PFSK-1 (cell line): ENCODE measurements at regions not wholly inside any gene's neighbourhood (a gene's known extent, or its start where the extent isn't known, plus 50 kb on each side); places are given as distances from the start of the nearest gene placed in this dataset.

Source experiments
- FOXP2 ChIP-seq: optimal IDR thresholded peaks from 2 replicates; pipeline ENCODE3; 2011; ENCODE audit warnings: borderline replicate concordance, control low read depth, inconsistent platforms; ENCODE audit not compliant: insufficient read depth; ENCODE audit errors: extremely low read length, extremely low read depth
- POLR2AphosphoS5 ChIP-seq: IDR thresholded peaks from 2 replicates; pipeline ENCODE4 v1.6.1; 2012; ENCODE audit warnings: low read depth, mild to moderate bottlenecking, control low read depth, low read length, moderate library complexity
- SIN3A ChIP-seq: IDR thresholded peaks from 2 replicates; pipeline ENCODE4 v1.6.1; 2012; ENCODE audit warnings: mild to moderate bottlenecking, low read length, moderate library complexity, borderline replicate concordance; ENCODE audit not compliant: insufficient read depth
- TAF1 ChIP-seq: IDR thresholded peaks from 2 replicates; pipeline ENCODE4 v1.6.1; 2012; ENCODE audit warnings: low read length, control low read depth, borderline replicate concordance; ENCODE audit not compliant: insufficient read depth
- TF ChIP-seq, protein P1 (sequence below), 2 experiments: IDR thresholded peaks; 2 replicates each; pipeline versions ENCODE4 v1.6.1 to v1.8.0; 2011 to 2012; ENCODE audit warnings: low read depth in 2 of 2, low read length in 2 of 2, control low read depth in 1 of 2, inconsistent platforms in 1 of 2, mild to moderate bottlenecking in 1 of 2, moderate library complexity in 1 of 2; ENCODE audit not compliant: insufficient read depth in 1 of 2

DNA sequence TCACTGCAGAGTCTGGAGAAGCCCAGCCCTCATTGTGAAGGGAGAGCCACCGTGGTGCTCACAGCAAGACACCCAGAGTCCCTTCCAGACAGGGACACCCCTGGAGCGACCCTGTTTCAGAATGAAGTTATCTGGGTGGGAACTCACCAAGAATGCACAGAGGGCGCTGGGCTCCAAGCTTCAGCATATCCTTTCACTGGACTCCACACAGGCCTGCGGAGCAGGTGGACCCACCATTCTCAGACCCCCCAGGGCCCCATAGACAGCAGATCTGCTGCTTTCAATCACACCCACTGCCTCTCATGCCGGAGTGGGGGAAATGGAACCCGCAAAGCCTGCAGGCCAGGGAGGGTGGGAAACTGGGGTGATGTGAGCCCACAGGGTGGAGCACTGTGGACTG lies 87.8 kb downstream of the RRM2 start:
- no peak for TF ChIP-seq TAF1
- TF ChIP-seq POLR2AphosphoS5, result no peak
- no peak for TF ChIP-seq SIN3A
- TF ChIP-seq FOXP2, result no peak
- TF ChIP-seq, protein P1, sequence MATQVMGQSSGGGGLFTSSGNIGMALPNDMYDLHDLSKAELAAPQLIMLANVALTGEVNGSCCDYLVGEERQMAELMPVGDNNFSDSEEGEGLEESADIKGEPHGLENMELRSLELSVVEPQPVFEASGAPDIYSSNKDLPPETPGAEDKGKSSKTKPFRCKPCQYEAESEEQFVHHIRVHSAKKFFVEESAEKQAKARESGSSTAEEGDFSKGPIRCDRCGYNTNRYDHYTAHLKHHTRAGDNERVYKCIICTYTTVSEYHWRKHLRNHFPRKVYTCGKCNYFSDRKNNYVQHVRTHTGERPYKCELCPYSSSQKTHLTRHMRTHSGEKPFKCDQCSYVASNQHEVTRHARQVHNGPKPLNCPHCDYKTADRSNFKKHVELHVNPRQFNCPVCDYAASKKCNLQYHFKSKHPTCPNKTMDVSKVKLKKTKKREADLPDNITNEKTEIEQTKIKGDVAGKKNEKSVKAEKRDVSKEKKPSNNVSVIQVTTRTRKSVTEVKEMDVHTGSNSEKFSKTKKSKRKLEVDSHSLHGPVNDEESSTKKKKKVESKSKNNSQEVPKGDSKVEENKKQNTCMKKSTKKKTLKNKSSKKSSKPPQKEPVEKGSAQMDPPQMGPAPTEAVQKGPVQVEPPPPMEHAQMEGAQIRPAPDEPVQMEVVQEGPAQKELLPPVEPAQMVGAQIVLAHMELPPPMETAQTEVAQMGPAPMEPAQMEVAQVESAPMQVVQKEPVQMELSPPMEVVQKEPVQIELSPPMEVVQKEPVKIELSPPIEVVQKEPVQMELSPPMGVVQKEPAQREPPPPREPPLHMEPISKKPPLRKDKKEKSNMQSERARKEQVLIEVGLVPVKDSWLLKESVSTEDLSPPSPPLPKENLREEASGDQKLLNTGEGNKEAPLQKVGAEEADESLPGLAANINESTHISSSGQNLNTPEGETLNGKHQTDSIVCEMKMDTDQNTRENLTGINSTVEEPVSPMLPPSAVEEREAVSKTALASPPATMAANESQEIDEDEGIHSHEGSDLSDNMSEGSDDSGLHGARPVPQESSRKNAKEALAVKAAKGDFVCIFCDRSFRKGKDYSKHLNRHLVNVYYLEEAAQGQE (IDR thresholded peaks at IDR 0.05; ENCODE audit: insufficient read depth in 1 of 2, low read depth in 2 of 2, low read length in 2 of 2), result no peak

DNA sequence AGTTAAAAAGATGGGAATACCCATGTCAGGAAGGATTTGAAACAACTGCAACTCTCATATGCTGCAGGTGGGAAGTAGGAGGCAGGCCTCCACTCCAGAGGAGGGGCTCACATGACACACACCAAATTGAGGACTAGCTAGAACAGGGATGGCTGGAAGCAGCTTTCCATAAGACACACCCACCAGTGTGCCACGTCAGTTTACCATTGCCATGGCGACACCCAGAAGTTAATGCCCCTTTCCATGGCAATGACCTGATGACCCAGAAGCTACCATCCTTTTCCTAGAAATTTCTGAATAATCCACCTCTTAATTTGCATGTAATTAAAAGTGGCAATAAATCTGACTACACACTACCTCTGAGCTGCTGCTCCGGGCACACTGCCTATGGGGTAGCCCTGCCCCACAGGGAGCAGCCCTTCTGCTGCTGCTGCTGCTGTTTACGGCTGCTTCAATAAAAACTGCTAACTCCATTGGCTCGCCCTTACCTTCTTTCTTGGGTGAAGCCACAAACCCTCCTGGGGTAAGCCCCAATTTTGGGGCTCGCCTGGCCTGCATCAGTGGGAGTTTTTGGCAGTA lies 89.4 kb downstream of the RRM2 start:
- TF ChIP-seq, protein P1 (IDR thresholded peaks at IDR 0.05; ENCODE audit: insufficient read depth in 1 of 2, low read depth in 2 of 2, low read length in 2 of 2), result no peak
- TF ChIP-seq TAF1 (no peak), POLR2AphosphoS5 (no peak), SIN3A (no peak), FOXP2 (no peak)

DNA sequence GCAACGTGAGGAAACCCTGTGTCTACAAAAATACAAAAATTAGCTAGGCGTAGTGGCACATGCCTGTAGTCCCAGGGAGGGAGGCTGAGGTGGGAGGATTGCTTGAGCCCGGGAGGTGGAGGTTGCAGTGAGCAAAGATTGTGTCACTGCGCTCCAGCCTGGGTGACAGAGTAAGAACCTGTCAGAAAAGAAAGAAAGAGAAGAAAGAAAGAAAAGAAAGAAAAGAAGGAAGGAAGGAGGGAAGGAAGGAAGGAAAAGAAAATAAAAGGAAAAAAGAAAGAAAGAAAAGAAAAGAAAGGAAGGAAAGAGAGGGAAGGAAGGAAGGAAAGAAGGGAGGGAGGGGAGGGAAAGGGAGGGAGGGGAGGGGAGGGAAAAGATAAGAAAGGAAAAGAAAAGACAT lies 89.9 kb upstream of the HPCAL1 start:
- TF ChIP-seq POLR2AphosphoS5, result no peak
- TF ChIP-seq TAF1, result no peak
- TF ChIP-seq SIN3A, result no peak
- TF ChIP-seq FOXP2, result no peak
- TF ChIP-seq, protein P1 (IDR thresholded peaks at IDR 0.05; ENCODE audit: insufficient read depth in 1 of 2, low read depth in 2 of 2, low read length in 2 of 2), result no peak

DNA sequence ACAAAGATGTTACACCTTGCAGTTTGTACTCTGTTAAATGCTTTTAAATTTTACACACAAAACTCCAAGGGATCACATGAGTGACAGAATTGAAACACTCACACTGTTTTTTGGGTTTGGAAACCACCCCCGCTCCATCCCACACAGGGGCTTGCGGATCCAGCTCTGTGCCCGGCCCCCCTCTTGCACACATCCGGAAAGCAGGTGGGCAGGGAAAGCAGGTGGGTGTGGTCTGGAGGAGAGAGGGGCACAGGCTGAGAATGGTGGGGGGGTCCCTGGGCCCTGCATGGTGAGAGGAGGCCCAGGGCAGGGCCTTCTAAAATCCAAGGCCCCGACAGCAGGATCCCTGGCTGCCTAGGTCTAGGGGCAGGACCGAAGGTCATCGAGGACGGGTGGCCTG lies 88.5 kb upstream of the HPCAL1 start:
- TF ChIP-seq, protein P1 (IDR thresholded peaks at IDR 0.05; ENCODE audit: insufficient read depth in 1 of 2, low read depth in 2 of 2, low read length in 2 of 2), result no peak
- TF ChIP-seq SIN3A, result no peak
- no peak for TF ChIP-seq POLR2AphosphoS5
- TF ChIP-seq FOXP2, result no peak
- TF ChIP-seq TAF1, result no peak

DNA sequence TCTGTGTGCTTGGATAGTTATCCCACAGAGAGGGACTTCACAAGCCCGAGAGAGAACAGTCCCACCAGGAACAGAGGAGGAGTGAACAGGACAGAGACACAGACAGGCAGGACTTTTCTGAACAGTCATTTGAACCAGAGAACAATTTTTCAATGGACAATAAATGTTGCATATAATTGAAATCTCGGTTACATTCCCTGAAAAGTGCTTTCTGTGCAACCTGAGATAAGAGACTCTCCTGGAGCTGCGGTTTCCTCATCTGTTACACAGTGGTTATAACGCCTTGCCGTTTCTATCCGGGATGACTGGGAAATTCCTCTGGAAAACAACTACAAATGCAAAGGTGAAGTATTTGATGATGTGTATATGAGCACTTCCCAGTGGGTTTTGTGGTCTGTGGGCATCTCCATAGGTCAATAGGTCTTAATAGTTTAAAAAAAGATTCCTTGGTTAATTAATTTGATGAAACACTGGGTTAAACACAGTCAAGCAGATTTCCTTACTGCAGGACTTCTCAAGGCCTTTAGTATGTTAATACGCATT lies 87.2 kb upstream of the HPCAL1 start:
- no peak for TF ChIP-seq SIN3A
- TF ChIP-seq FOXP2, result no peak
- no peak for TF ChIP-seq TAF1
- no peak for TF ChIP-seq POLR2AphosphoS5
- TF ChIP-seq, protein P1 (IDR thresholded peaks at IDR 0.05; ENCODE audit: insufficient read depth in 1 of 2, low read depth in 2 of 2, low read length in 2 of 2), result no peak
